K562 (cell line): ENCODE measurements at regions not wholly inside any gene's neighbourhood (a gene's known extent, or its start where the extent isn't known, plus 50 kb on each side); places are given as distances from the start of the nearest gene placed in this dataset.

Source experiments
- ATAC-seq: fragments of 200-7000 bp; cut with Tn5 transposase; 3 replicates; pipeline ENCODE4 v1.9.1; 2020; ENCODE audit warnings: moderate library complexity
- BruUV-seq: library from RNA; stranded (reverse); fragments of 400-500 nt; replicated peaks from 2 replicates; lab custom pipeline; 2021; lab: Mats Ljungman, UMichigan
- CTCF ChIA-PET: fragments of 300-600 bp; formaldehyde crosslinking; extraction: SDS; loops from one replicate; lab custom pipeline; 2021; ENCODE audit warnings: low intra/inter-chr PET ratio; lab: Yijun Ruan, JAX
- POLR2A ChIA-PET: fragments of 300-600, 350-650 bp; sonication (Branson Sonifier 250); formaldehyde crosslinking; extraction: SDS; loops from one replicate; lab custom pipeline; 2021; ENCODE audit warnings: antibody characterized with exemption, inconsistent platforms; lab: Yijun Ruan, JAX
- DNase-seq, 4 experiments: peaks; one replicate each; pipeline versions ENCODE4 v3.0.0 to v3.0.0-alpha.2; 2011 to 2018; ENCODE audit warnings: low spot score in 3 of 4, mixed read lengths in 3 of 4; ENCODE audit errors: extremely low read depth in 1 of 4
- FAIRE-seq: peaks from 2 replicates; lab custom pipeline; 2011; peaks lifted over from hg19 to GRCh38; lab: Jason Lieb, UNC
- H2AFZ ChIP-seq: 2 replicates; pipeline ENCODE4 v1.6.0; 2011; ENCODE audit warnings: low read depth, low read length, control low read depth, inconsistent platforms
- H3K27ac ChIP-seq: fragments of 200-600 bp; 3 replicates; pipeline ENCODE4 v1.8.0; 2011; ENCODE audit warnings: low read depth, mild to moderate bottlenecking, control low read depth, inconsistent platforms, low read length, moderate library complexity, mixed read lengths; ENCODE audit errors: extremely low read depth
- H3K27me3 ChIP-seq, 2 experiments: fragments of 300-600 bp in 1 of 2; 2 replicates in 1 of 2; 3 replicates in 1 of 2; pipeline versions ENCODE4 v1.6.0 to v1.8.0; 2011; ENCODE audit warnings: inconsistent platforms in 2 of 2, low read length in 2 of 2, mild to moderate bottlenecking in 1 of 2, mixed read lengths in 1 of 2, moderate library complexity in 1 of 2; ENCODE audit not compliant: control insufficient read depth in 2 of 2, insufficient read depth in 2 of 2
- H3K36me3 ChIP-seq: fragments of 300-600 bp; 3 replicates; pipeline ENCODE4 v1.8.0; 2011; ENCODE audit warnings: mild to moderate bottlenecking, low read length, inconsistent platforms; ENCODE audit not compliant: control insufficient read depth, insufficient read depth
- H3K4me1 ChIP-seq, 2 experiments: fragments of 200-600 bp in 1 of 2; replicated peaks in 1 of 2; 2 replicates in 1 of 2; 3 replicates in 1 of 2; pipeline versions ENCODE4 v1.5.1 to v1.8.0; 2011; ENCODE audit warnings: inconsistent platforms in 2 of 2, low read length in 2 of 2, mild to moderate bottlenecking in 1 of 2, mixed read lengths in 1 of 2, moderate library complexity in 1 of 2; ENCODE audit not compliant: control insufficient read depth in 2 of 2, insufficient read depth in 2 of 2
- H3K4me2 ChIP-seq: 2 replicates; pipeline ENCODE4 v1.6.1; 2011; ENCODE audit warnings: low read length, control low read depth, inconsistent platforms, mixed read lengths; ENCODE audit not compliant: insufficient read depth
- H3K4me3 ChIP-seq: fragments of 200-600 bp; sonication (generic), shearing (Covaris generic); 2 replicates; pipeline ENCODE4 v1.5.1; 2016; ENCODE audit warnings: control low read depth, inconsistent platforms
- H3K79me2 ChIP-seq: fragments of 200-600 bp; 3 replicates; pipeline ENCODE4 v1.8.0; 2011; ENCODE audit warnings: low read length, inconsistent platforms; ENCODE audit not compliant: control insufficient read depth, insufficient read depth
- H3K9ac ChIP-seq, 2 experiments: 2 replicates each; pipeline versions ENCODE4 v1.6.0 to v1.6.1; 2011; ENCODE audit warnings: low read depth in 2 of 2, low read length in 2 of 2, control low read depth in 1 of 2, inconsistent platforms in 1 of 2, mild to moderate bottlenecking in 1 of 2, mixed read lengths in 1 of 2; ENCODE audit not compliant: insufficient read depth in 1 of 2
- H3K9me1 ChIP-seq: one replicate; pipeline ENCODE4 v1.6.0; 2011; ENCODE audit warnings: inconsistent platforms, mild to moderate bottlenecking, low read length, moderate library complexity; ENCODE audit not compliant: control insufficient read depth, insufficient read depth
- H3K9me3 ChIP-seq: replicated peaks from 2 replicates; pipeline ENCODE4 v1.5.1; 2011; ENCODE audit warnings: low read depth, low read length, inconsistent platforms; ENCODE audit not compliant: control insufficient read depth, insufficient read depth
- H4K20me1 ChIP-seq: replicated peaks from 2 replicates; pipeline ENCODE4 v1.6.1; 2011; ENCODE audit warnings: low read length, inconsistent platforms, mixed read lengths; ENCODE audit not compliant: control insufficient read depth, insufficient read depth
- ARID3A ChIP-seq: IDR thresholded peaks from 2 replicates; pipeline ENCODE4 v1.6.1; 2012; ENCODE audit warnings: low read depth, low read length, improper control_type of control experiment, borderline replicate concordance
- CBX2 ChIP-seq: fragments of 200-600 bp; sonication (generic); IDR thresholded peaks from one replicate; pipeline ENCODE4 v1.6.1; 2012; ENCODE audit warnings: mild to moderate bottlenecking, low read length, inconsistent platforms; ENCODE audit not compliant: insufficient read depth, poor library complexity, severe bottlenecking
- FOXA3 ChIP-seq, 2 experiments: fragments of 450-650 bp in 1 of 2; sonication (generic) in 1 of 2; formaldehyde crosslinking; IDR thresholded peaks in 1 of 2; conservative IDR thresholded peaks in 1 of 2; 2 replicates each; pipeline versions ENCODE4 v1.4.0 to v1.8.0; 2020 to 2022; ENCODE audit warnings: mild to moderate bottlenecking in 2 of 2, missing genetic modification reagents in 1 of 2
- ZNF668 ChIP-seq: fragments of 250-450 bp; sonication (Bioruptor Pico); IDR thresholded peaks from 2 replicates; pipeline ENCODE4 v1.8.0; 2022; ENCODE audit warnings: mild to moderate bottlenecking, inconsistent platforms
- WGBS: fragments of 100-300 bp; shearing (Covaris generic); methylation state at CpG from one replicate; pipeline ENCODE4 v1.1.6; 2016; ENCODE audit warnings: low coverage, mixed read lengths; ENCODE audit not compliant: insufficient coverage; ENCODE audit errors: missing lambda C conversion rate; 5-methylcytosine and 5-hydroxymethylcytosine counted together
- in situ Hi-C: fragments of 300-500 bp; cut with MboI; formaldehyde crosslinking; loops from 4 replicates; pipeline ENCODE4 v1.15.0; 2018; ENCODE audit warnings: inconsistent platforms, mixed read lengths
- intact Hi-C: fragments of 100-400 bp; cut with micrococcal nuclease; formaldehyde crosslinking; loops from 2 replicates; pipeline ENCODE4 v1.14.2; 2022

GRCh38 chr3:18250991-18251390 lies 174.1 kb downstream of the SATB1 start (continued):
- TF ChIP-seq ARID3A (no peak), CBX2 (no peak), FOXA3 (CRISPR knock-in tag; conservative IDR thresholded peaks at IDR 0.05 in 1 of 2, IDR thresholded peaks at IDR 0.05 in 1 of 2) (no peak)

DNA sequence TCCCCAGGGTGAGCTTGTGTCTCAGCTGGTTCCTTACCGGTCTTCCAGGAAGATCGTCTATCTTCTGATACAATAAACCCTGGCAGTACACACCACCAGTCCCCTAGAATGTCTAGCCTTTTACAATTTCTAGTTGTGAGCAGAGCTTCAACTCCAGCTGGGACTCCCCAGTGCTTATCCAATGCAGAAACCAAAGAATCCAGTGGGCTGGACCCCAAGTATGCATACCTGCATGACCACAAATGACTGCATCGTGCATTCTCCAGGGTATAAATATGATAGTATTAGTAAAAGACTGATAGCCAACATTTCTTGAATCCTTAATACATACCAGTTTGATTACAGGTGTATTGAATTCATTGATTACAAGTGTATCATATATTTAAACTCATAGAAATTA lies 176.0 kb downstream of the SATB1 start:
- ATAC-seq (no peak), FAIRE-seq (no peak), DNase-seq (no peak)
- H3K4me2 ChIP-seq = no peak overlapping the region
- no peak overlapping the region for H3K4me3 ChIP-seq
- no TSS peak for BruUV-seq
- H3K4me1 ChIP-seq = no peaks in the 10 kb centered on the region
- H3K27me3 ChIP-seq = no peaks in the 10 kb centered on the region
- no peak overlapping the region for H3K27ac ChIP-seq
- 0 out of 2 replicates have a peak, but pooled peaks cover 2% of the 10 kb centered on the region for H3K9me3 ChIP-seq
- no peaks in the 10 kb centered on the region for H4K20me1 ChIP-seq
- ChIA-PET POLR2A (no interaction called here), CTCF (no interaction called here)
- H3K79me2 ChIP-seq = no peaks in the 10 kb centered on the region
- no peak overlapping the region for H3K9ac ChIP-seq
- no peaks in the 10 kb centered on the region for H3K36me3 ChIP-seq
- TF ChIP-seq ZNF668 (CRISPR knock-in tag) = no peak
- H3K9me1 ChIP-seq = no peaks in the 10 kb centered on the region
- in situ Hi-C loops = no loop called here
- intact Hi-C loops = no loop called here
- H2AFZ ChIP-seq = no peak overlapping the region
- 2% methylated on average over 3 of the region's 3 CpGs for WGBS
